ENCODE measurements at regions not wholly inside any gene's neighbourhood (a gene's known extent, or its start where the extent isn't known, plus 50 kb on each side); places are given as distances from the start of the nearest gene placed in this dataset.

DNA sequence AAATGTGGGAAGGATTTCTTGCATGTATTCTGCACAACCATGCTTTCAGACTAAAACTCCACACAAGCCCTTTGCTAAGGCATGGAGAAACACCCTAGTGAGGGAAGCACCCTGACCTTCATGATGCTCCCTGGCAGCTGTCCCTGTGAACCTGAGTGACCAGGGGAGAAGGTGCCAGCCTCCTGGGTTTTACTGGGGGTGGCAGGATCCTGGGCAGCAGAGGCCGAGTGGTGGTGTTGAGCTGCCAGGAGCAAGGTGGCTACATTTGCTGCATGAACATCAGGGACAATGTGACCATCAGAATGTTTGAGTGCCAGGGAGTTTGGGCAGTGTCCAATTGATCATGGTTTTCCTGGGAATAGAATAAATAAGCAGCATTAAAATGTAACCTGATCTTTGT is 437.9 kb downstream of the TCERG1L start:
- ChIA-PET CTCF (ENCODE audit: unreplicated experiment) (no interaction called here), POLR2A (no interaction called here)
- Histone ChIP-seq H3K4me2 (ENCODE audit: low read length) (no peak overlapping the region), H3K9me2 (ENCODE audit: insufficient read depth, low read length) (no peaks in the 10 kb centered on the region), H3K79me2 (ENCODE audit: insufficient read depth, low read depth, low read length) (no peaks in the 10 kb centered on the region), H3K36me3 (ENCODE audit: insufficient read depth, low read length) (no peaks in the 10 kb centered on the region), H3K4me1 (ENCODE audit: insufficient read depth, low read length, poor library complexity, severe bottlenecking) (no peaks in the 10 kb centered on the region), H3K4me3 (ENCODE audit: low read depth, low read length, poor library complexity, severe bottlenecking) (no peak overlapping the region), H3K27ac (ENCODE audit: low read depth, low read length, poor library complexity, severe bottlenecking) (no peak overlapping the region), H2AFZ (ENCODE audit: low read length) (no peak overlapping the region), H4K20me1 (ENCODE audit: insufficient read depth, low read length) (no peaks in the 10 kb centered on the region), H3K9me3 (ENCODE audit: low read length) (no peaks in the 10 kb centered on the region)
- TF ChIP-seq, protein P1, sequence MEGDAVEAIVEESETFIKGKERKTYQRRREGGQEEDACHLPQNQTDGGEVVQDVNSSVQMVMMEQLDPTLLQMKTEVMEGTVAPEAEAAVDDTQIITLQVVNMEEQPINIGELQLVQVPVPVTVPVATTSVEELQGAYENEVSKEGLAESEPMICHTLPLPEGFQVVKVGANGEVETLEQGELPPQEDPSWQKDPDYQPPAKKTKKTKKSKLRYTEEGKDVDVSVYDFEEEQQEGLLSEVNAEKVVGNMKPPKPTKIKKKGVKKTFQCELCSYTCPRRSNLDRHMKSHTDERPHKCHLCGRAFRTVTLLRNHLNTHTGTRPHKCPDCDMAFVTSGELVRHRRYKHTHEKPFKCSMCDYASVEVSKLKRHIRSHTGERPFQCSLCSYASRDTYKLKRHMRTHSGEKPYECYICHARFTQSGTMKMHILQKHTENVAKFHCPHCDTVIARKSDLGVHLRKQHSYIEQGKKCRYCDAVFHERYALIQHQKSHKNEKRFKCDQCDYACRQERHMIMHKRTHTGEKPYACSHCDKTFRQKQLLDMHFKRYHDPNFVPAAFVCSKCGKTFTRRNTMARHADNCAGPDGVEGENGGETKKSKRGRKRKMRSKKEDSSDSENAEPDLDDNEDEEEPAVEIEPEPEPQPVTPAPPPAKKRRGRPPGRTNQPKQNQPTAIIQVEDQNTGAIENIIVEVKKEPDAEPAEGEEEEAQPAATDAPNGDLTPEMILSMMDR (conservative IDR thresholded peaks at IDR 0.05; ENCODE audit: low read length), result no peak
- no peak for TF ChIP-seq EZH2phosphoT487 (IDR thresholded peaks at IDR 0.05; ENCODE audit: borderline replicate concordance, low read depth, low read length)
- no peak for DNase-seq (ENCODE audit: low spot score)
- intact Hi-C loops (cut with micrococcal nuclease; ENCODE audit: unreplicated experiment), result no loop called here
- no TSS peak for BruUV-seq (replicated peaks)

GRCh38 chr10:130875116-130875515 is 436.4 kb downstream of the TCERG1L start:
- H3K4me2 ChIP-seq (ENCODE audit: low read length), result no peak overlapping the region
- H3K79me2 ChIP-seq (ENCODE audit: insufficient read depth, low read depth, low read length), result no peaks in the 10 kb centered on the region
- TF ChIP-seq EZH2phosphoT487 (IDR thresholded peaks at IDR 0.05; ENCODE audit: borderline replicate concordance, low read depth, low read length), result no peak
- TF ChIP-seq, protein P1 (conservative IDR thresholded peaks at IDR 0.05; ENCODE audit: low read length), result no peak
- no peaks in the 10 kb centered on the region for H3K9me2 ChIP-seq (ENCODE audit: insufficient read depth, low read length)
- no peaks in the 10 kb centered on the region for H4K20me1 ChIP-seq (ENCODE audit: insufficient read depth, low read length)
- intact Hi-C loops (cut with micrococcal nuclease; ENCODE audit: unreplicated experiment), result no loop called here
- no peaks in the 10 kb centered on the region for H3K9me3 ChIP-seq (ENCODE audit: low read length)
- no peak for DNase-seq (ENCODE audit: low spot score)
- ChIA-PET CTCF (ENCODE audit: unreplicated experiment) (no interaction called here), POLR2A (no interaction called here)
- no peak overlapping the region for H3K4me3 ChIP-seq (ENCODE audit: low read depth, low read length, poor library complexity, severe bottlenecking)
- no TSS peak for BruUV-seq (replicated peaks)
- no peak overlapping the region for H3K27ac ChIP-seq (ENCODE audit: low read depth, low read length, poor library complexity, severe bottlenecking)
- no peaks in the 10 kb centered on the region for H3K36me3 ChIP-seq (ENCODE audit: insufficient read depth, low read length)
- H3K4me1 ChIP-seq (ENCODE audit: insufficient read depth, low read length, poor library complexity, severe bottlenecking), result no peaks in the 10 kb centered on the region
- H2AFZ ChIP-seq (ENCODE audit: low read length), result no peak overlapping the region

DNA sequence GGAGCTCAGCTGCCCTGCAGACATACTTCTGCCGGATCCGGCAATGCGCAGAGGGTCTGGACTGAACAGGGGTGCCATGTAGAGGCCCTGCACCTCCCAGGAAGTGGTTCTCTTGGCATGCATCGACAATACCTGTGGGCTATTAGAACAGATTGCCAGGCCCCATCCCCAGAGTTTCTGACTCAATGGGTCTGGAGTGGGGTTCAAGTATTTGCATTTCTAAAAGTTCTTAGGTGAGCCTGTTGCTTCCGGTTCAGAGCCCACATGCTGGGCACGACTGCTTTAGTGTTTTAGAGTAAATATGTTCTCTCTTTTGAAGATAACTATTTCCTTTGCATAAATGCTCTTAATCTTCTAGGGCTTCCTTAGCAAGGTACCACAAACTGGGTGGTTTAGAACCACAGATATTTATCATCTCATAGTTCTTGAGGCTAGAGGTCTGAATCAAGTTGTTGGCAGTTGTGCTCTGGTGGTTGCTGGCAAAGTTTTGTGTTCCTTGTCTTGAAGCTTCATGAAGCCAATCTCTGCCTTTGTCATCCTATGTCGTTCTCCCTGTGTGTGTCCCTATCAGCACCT is 435.5 kb downstream of the TCERG1L start:
- Histone ChIP-seq H3K9me3 (ENCODE audit: low read length) (no peaks in the 10 kb centered on the region), H3K79me2 (ENCODE audit: insufficient read depth, low read depth, low read length) (no peaks in the 10 kb centered on the region), H3K4me1 (ENCODE audit: insufficient read depth, low read length, poor library complexity, severe bottlenecking) (no peaks in the 10 kb centered on the region), H3K27ac (ENCODE audit: low read depth, low read length, poor library complexity, severe bottlenecking) (no peak overlapping the region), H3K4me3 (ENCODE audit: low read depth, low read length, poor library complexity, severe bottlenecking) (no peak overlapping the region), H3K9me2 (ENCODE audit: insufficient read depth, low read length) (no peaks in the 10 kb centered on the region), H3K4me2 (ENCODE audit: low read length) (no peak overlapping the region), H4K20me1 (ENCODE audit: insufficient read depth, low read length) (no peaks in the 10 kb centered on the region), H2AFZ (ENCODE audit: low read length) (no peak overlapping the region), H3K36me3 (ENCODE audit: insufficient read depth, low read length) (no peaks in the 10 kb centered on the region)
- intact Hi-C loops (cut with micrococcal nuclease; ENCODE audit: unreplicated experiment), result no loop called here
- no TSS peak for BruUV-seq (replicated peaks)
- TF ChIP-seq, protein P1 (conservative IDR thresholded peaks at IDR 0.05; ENCODE audit: low read length), result no peak
- TF ChIP-seq EZH2phosphoT487 (IDR thresholded peaks at IDR 0.05; ENCODE audit: borderline replicate concordance, low read depth, low read length), result no peak
- POLR2A ChIA-PET, result interaction anchor here (0.5 kb wide), 1 partner anchor 1172 kb away, joined by 3 read pairs; no protein-coding TSS in a partner anchor
- no peak for DNase-seq (ENCODE audit: low spot score)
- CTCF ChIA-PET (ENCODE audit: unreplicated experiment), result no interaction called here
